COLO668 (cell line): ENCODE measurements at regions not wholly inside any gene's neighbourhood (a gene's known extent, or its start where the extent isn't known, plus 50 kb on each side); places are given as distances from the start of the nearest gene placed in this dataset.

Experiments used
- DNase-seq: peaks from one replicate; lab custom pipeline; 2025; ENCODE audit not compliant: unreplicated experiment; lab: John Stamatoyannopoulos, UW

- DNase-seq, result no peak
Measured at GRCh38 chr10:130952086-130952485, 359.4 kb downstream of the TCERG1L start.

- DNase-seq, result no peak
Measured at GRCh38 chr10:130954326-130954905, 357.1 kb downstream of the TCERG1L start.

- DNase-seq, result no peak
Measured at GRCh38 chr10:130956251-130956650, 355.3 kb downstream of the TCERG1L start.

GRCh38 chr10:130957423-130957822, 354.1 kb downstream of the TCERG1L start:
- no peak for DNase-seq

GRCh38 chr10:130958003-130958402, 353.5 kb downstream of the TCERG1L start:
- DNase-seq, result no peak

- DNase-seq, result no peak
Measured at GRCh38 chr10:130958981-130959751, 352.4 kb downstream of the TCERG1L start.

GRCh38 chr10:130959752-130960195, 351.7 kb downstream of the TCERG1L start:
- DNase-seq, result no peak

- no peak for DNase-seq
Measured at GRCh38 chr10:130960531-130960930, 351.0 kb downstream of the TCERG1L start.

- DNase-seq, result no peak
Measured at GRCh38 chr10:130961506-130962239, 349.8 kb downstream of the TCERG1L start.

GRCh38 chr10:130962240-130963051, 349.1 kb downstream of the TCERG1L start:
- DNase-seq, result no peak

- DNase-seq, result no peak
Measured at GRCh38 chr10:130963052-130963393, 348.5 kb downstream of the TCERG1L start.

GRCh38 chr10:130963786-130964522, 347.6 kb downstream of the TCERG1L start:
- DNase-seq, result no peak

GRCh38 chr10:130964771-130965170, 346.8 kb downstream of the TCERG1L start:
- no peak for DNase-seq

GRCh38 chr10:130967161-130967560, 344.4 kb downstream of the TCERG1L start:
- DNase-seq, result no peak

GRCh38 chr10:130967784-130968183, 343.7 kb downstream of the TCERG1L start:
- DNase-seq, result no peak

- DNase-seq, result no peak
Measured at GRCh38 chr10:130968511-130968910, 343.0 kb downstream of the TCERG1L start.

GRCh38 chr10:130968964-130969363, 342.6 kb downstream of the TCERG1L start:
- DNase-seq, result no peak

GRCh38 chr10:130969700-130970099, 341.8 kb downstream of the TCERG1L start:
- no peak for DNase-seq

- DNase-seq, result no peak
Measured at GRCh38 chr10:130970341-130971122, 341.0 kb downstream of the TCERG1L start.

GRCh38 chr10:130971123-130971435, 340.4 kb downstream of the TCERG1L start:
- no peak for DNase-seq
